GM19240 (cell line): ENCODE measurements at regions not wholly inside any gene's neighbourhood (a gene's known extent, or its start where the extent isn't known, plus 50 kb on each side); places are given as distances from the start of the nearest gene placed in this dataset.
"Not testable (repeated sequence)": the region's sequence is repeated elsewhere in the genome, so short reads cannot be mapped to it uniquely, and the experiment has no call there.

Experiments
- DNase-seq: peaks from one replicate; pipeline ENCODE4 v3.0.0; 2011; ENCODE audit warnings: low spot score; ENCODE audit not compliant: insufficient read length

- DNase-seq = no peak
Observed at GRCh38 chr7:9681284-9681683, 1247.9 kb downstream of the NXPH1 start.

GRCh38 chr7:9691286-9691685 lies 1257.9 kb downstream of the NXPH1 start:
- no peak for DNase-seq

DNA sequence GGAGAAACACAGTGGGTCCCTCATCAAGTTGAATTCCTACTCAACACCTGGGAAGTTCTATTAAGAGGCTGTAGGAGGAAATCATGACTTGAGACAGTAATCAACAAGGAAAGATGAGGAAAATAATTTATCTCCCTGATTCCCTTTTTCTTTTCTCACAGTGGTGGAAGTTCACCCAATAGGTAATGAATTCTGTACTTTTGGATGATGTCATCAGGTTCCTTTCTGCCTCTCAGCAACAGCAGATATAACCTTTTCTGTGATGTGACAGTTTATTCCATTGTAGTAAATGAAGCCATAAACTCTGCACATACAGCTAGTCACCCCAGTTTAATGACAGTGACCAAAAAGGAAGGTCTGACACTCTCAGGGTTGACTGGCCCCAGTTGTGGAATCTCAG lies 1265.0 kb downstream of the NXPH1 start:
- no peak for DNase-seq

DNA sequence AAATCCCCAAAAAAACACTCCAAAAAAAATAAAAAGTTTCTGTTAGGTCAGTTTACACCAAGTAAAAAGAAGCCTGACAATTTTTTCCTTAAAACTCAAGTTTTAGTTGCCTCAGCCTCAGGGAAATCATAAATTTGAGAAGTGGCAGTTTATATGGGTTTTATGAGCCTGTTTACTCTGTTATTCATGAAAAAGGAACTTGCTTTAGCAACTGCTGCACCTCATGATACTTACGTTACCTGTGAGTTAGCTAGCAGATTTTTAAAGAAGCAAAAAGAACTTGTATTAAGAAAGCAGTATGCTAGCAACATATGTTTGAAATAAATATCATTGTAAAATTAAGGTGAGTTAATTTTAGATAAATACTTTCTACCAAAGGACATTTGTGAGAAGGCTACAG lies 1264.5 kb upstream of the PHF14 start:
- no peak for DNase-seq

GRCh38 chr7:9711259-9711918 lies 1262.3 kb upstream of the PHF14 start:
- DNase-seq = no peak

DNA sequence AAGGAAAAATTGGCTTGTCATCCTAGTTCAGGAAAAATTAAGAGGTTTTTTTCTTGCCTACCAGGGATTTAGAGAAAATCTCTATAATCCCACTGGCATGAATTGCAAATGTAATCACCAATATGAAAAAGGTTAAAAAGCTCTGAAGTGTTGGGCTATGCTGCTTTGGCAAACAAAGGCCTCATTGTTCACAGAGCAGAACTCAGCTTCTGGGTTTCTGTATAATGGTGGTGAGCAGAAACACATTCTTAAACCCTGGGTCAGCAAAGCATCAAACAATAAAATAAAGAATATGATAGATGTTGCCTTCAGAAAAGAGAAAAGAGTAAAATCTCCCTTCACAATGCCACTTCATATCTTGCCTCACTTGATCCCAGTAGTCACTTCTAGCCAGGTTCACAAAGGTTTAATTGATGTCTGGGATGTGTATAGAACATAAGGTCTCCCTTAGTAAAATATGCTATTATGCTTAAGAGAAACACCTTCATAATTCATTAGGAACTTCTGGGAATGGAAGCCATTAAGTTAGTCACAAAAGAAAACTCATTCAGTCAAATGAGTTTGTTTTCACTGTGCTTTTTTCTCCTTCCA lies 1255.5 kb upstream of the PHF14 start:
- DNase-seq = no peak

DNA sequence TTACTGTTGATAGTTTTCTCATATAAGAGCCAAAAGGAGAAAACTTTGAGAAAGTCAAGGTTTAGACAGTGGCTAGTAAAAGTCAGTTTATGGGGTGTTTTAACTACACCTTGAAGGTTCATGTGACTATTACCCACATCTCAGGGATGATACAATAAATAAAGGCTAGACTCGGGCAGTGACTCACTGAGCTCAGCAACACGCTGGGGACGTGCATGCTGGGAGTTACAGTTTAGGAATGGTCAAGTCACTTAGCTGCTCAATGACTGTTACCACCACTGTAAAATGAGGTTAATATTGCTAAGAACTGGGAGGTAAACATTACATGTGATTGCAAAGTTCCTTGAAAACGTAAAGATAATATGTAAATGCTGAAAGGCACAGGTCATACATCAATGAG lies 1254.4 kb upstream of the PHF14 start:
- no peak for DNase-seq

DNA sequence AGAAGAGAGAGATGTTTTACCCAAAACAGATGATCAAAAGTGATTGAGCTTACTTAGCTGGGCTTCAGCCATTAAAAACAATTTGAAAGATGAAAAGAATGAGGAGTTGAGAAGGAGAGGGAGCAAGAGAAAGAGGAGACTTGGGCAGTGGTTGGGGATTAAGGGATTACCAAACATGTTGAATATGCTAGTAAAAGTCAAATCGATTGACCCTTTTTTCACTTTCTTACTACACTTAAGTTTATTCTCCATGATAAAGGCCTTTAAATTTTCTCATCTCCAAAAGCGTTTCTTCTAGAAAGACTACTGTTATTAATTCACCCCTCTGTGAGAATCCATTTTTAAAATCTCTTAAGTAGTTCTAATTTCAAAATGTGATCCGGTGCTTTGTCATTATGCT lies 1254.0 kb upstream of the PHF14 start:
- no peak for DNase-seq

GRCh38 chr7:9725940-9726663 lies 1247.6 kb upstream of the PHF14 start:
- DNase-seq = not testable (repeated sequence)

GRCh38 chr7:9726811-9727210 lies 1246.9 kb upstream of the PHF14 start:
- DNase-seq = not testable (repeated sequence)

- DNase-seq = not testable (repeated sequence)
Observed at GRCh38 chr7:9727467-9727869, 1246.2 kb upstream of the PHF14 start.

- DNase-seq = not testable (repeated sequence)
Observed at GRCh38 chr7:9728014-9728657, 1245.5 kb upstream of the PHF14 start.

- no peak for DNase-seq
Observed at GRCh38 chr7:9752033-9752432, 1221.6 kb upstream of the PHF14 start.

DNA sequence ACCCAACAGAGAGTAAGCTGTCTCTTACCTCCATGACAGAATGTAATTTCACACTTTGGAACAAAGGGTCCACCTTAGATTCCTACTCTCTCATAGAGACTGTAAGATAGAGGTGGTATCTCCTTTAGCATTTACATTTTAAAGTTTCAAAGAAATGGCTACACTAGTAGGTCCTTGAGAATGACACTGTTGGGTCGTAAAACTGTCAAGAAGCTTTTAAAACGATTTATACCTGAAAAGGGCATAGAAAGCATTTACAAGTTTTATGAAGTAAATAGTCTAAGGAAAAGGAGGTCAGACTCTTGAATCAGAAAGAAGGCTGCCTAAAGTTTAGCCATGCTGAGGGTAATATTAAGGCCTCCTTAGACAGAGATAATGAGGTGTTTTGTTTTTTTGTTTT lies 1212.4 kb upstream of the PHF14 start:
- no peak for DNase-seq

DNA sequence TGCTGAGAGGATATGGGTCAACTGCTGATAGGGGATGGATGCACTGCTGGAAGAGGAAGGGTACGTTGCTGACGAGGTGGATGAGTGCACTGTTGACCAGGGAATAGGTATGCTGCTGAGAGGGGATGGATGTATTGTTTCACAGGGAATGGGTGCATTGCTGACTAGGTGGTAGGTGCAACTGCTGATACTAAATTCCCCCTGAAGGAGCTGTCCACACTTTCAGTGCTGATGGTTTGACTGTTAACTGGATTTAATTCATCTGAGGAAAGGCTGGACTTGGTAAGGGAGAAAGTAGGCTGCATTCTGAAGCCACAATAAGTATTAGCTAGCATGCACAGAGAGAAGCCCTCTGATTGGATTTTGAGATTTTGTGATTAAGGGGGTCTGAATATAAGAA lies 1196.8 kb upstream of the PHF14 start:
- DNase-seq = no peak

- no peak for DNase-seq
Observed at GRCh38 chr7:9778367-9778766, 1195.3 kb upstream of the PHF14 start.

DNA sequence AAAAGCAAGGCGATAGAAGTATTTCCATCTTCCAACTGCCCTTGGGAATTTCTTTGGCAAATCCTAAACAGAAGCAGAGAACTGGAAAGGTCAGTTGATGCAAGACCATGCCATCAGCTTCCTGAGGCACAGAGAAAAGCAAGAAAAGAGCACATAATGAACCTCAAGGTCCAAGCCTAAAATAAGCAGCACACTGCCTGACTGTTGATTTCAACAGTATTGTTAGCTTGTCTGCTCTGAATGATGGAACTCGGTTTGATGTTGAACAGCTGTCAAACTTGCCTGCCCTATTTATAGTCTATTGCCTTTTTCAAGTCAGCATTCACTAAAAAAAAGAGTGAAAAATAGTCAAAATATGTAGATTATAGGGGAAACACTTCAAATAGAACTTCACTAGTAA lies 1192.0 kb upstream of the PHF14 start:
- no peak for DNase-seq

DNA sequence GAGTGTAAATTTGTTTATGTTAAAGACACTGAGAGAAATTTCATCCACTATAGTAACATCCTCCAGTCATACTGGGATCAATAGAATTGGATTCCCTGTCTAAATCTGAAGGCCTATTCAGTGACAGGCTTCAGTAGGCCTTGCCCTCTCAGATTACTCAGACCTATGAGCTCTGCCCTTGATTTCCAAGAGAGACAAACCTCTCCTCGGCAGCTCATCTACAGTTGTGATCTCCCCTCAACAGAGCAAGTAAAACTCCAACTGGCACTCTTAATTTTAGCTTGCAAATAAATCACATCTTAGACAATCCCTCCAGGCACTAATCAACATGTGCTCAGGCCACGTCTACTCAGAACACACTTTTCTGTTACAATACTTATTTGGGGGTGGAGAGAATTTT lies 1191.4 kb upstream of the PHF14 start:
- DNase-seq = no peak

DNA sequence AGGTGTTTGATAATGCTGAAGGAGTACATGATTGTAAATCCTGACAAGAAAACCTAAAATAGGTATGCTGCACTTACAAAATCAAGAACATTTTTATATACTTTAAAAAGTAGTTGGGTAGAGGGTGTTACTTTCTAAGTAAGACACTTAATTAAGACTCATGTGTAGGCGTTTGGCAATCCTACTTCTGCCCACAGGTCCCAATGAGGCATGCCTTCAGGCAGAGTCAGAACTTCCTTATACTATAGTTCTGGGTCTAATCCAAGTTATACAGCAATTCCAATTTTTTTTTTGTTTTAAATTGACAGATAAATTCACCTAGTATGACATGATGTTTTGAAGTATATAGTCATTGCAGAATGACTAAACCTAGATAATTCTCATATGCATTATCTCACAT lies 1188.5 kb upstream of the PHF14 start:
- no peak for DNase-seq

- DNase-seq = no peak
Observed at GRCh38 chr7:9796241-9796640, 1177.4 kb upstream of the PHF14 start.

DNA sequence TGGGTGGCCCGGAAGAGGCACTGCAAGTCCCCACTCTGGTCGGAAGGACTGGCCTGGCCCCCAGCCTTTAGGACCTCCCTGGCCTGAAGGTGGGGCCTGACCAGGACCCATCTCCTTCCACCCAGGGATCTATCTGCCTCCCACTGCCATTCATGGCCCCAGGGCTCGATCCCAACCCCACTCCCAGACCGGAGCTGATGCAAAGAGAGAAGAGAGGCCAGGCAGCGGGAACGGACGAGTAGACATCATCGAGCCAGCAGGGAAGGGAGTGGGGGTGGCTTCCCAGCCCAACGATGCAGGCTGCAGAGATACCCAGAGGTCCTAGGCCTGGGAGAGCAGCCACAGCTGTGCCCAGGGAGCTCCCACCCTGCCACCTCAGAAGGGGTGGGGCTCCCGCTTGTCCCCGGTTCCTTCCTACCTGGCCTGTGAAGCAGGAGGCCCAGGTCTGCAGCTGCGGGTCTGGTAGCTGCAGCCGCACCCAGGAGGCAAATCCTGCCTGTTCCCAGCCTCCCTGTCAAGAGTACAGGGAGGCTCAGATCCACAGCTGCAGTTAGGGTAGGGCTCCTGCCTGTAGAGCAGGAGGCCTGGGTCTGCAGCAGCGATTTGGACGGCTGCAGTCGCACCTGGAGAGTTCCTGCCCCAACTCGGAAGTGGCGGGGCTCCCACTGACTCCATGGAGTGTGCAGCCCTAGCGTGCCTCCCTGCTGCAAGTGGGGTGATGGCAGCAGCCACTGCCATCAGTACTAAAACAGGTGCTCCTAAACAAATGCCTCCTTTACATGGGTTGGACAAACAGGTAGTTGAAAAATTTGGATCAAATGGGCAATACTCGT lies 1151.0 kb upstream of the PHF14 start:
- DNase-seq = no peak
